ENCODE measurements at regions not wholly inside any gene's neighbourhood (a gene's known extent, or its start where the extent isn't known, plus 50 kb on each side); places are given as distances from the start of the nearest gene placed in this dataset.

- DNase-seq, result no peak
These were observed 185.2 kb upstream of the IL12A start for GRCh38 chr3:159803459-159803858.

- peak in 51 of 56 donors; percentile 9 to 88 (median 60) for DNase-seq
These were observed 183.8 kb upstream of the IL12A start for GRCh38 chr3:159804726-159805410.

- no peak for DNase-seq
These were observed 183.2 kb upstream of the IL12A start for GRCh38 chr3:159805411-159805772.

GRCh38 chr3:159806412-159806811, 182.2 kb upstream of the IL12A start:
- DNase-seq, result peak in 30 of 56 donors; percentile 9 to 73 (median 36)

GRCh38 chr3:159807137-159808040, 181.2 kb upstream of the IL12A start:
- no peak for DNase-seq

- no peak for DNase-seq
These were observed 174.7 kb upstream of the IL12A start for GRCh38 chr3:159813822-159814531.

GRCh38 chr3:159816512-159816911, 172.1 kb upstream of the IL12A start:
- DNase-seq, result no peak

- no peak for DNase-seq
These were observed 171.5 kb upstream of the IL12A start for GRCh38 chr3:159817126-159817525.

- no peak for DNase-seq
These were observed 171.1 kb upstream of the IL12A start for GRCh38 chr3:159817571-159817970.

GRCh38 chr3:159818399-159818798, 170.2 kb upstream of the IL12A start:
- DNase-seq, result peak in 16 of 56 donors; percentile 19 to 57 (median 32)

- no peak for DNase-seq
These were observed 169.6 kb upstream of the IL12A start for GRCh38 chr3:159818997-159819500.

GRCh38 chr3:159819676-159820075, 169.0 kb upstream of the IL12A start:
- no peak for DNase-seq

GRCh38 chr3:159821110-159821509, 167.5 kb upstream of the IL12A start:
- no peak for DNase-seq

GRCh38 chr3:159821736-159822135, 166.9 kb upstream of the IL12A start:
- DNase-seq, result peak in 1 of 56 donors; percentile 20

- no peak for DNase-seq
These were observed 164.9 kb upstream of the IL12A start for GRCh38 chr3:159823780-159824179.

- no peak for DNase-seq
These were observed 164.3 kb upstream of the IL12A start for GRCh38 chr3:159824333-159824732.

- DNase-seq, result no peak
These were observed 163.3 kb upstream of the IL12A start for GRCh38 chr3:159825216-159825854.

- peak in 1 of 56 donors; percentile 37 for DNase-seq
These were observed 160.1 kb upstream of the IL12A start for GRCh38 chr3:159828542-159828943.

- DNase-seq, result no peak
These were observed 159.6 kb upstream of the IL12A start for GRCh38 chr3:159829056-159829455.

GRCh38 chr3:159829539-159830227, 159.0 kb upstream of the IL12A start:
- peak in 18 of 56 donors; percentile 11 to 77 (median 40) for DNase-seq
